ENCODE measurements at regions not wholly inside any gene's neighbourhood (a gene's known extent, or its start where the extent isn't known, plus 50 kb on each side); places are given as distances from the start of the nearest gene placed in this dataset.

GRCh38 chr6:134684423-134684795 is 265.5 kb downstream of the ALDH8A1 start:
- peaks cover 5% of the 10 kb centered on the region for H3K27me3 Mint-ChIP-seq (ENCODE audit: low read depth)
- no peaks in the 10 kb centered on the region for H3K36me3 Mint-ChIP-seq (ENCODE audit: low read depth)
- no peak overlapping the region for H3K4me3 Mint-ChIP-seq
- H3K4me1 Mint-ChIP-seq, result peaks cover 12% of the 10 kb centered on the region
- TF ChIP-seq, protein P1, sequence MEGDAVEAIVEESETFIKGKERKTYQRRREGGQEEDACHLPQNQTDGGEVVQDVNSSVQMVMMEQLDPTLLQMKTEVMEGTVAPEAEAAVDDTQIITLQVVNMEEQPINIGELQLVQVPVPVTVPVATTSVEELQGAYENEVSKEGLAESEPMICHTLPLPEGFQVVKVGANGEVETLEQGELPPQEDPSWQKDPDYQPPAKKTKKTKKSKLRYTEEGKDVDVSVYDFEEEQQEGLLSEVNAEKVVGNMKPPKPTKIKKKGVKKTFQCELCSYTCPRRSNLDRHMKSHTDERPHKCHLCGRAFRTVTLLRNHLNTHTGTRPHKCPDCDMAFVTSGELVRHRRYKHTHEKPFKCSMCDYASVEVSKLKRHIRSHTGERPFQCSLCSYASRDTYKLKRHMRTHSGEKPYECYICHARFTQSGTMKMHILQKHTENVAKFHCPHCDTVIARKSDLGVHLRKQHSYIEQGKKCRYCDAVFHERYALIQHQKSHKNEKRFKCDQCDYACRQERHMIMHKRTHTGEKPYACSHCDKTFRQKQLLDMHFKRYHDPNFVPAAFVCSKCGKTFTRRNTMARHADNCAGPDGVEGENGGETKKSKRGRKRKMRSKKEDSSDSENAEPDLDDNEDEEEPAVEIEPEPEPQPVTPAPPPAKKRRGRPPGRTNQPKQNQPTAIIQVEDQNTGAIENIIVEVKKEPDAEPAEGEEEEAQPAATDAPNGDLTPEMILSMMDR (IDR thresholded peaks at IDR 0.05; ENCODE audit: unreplicated experiment in 3 of 3), result no peak
- peak overlapping the region in 1 of 3 experiments; percentile 12 for H3K27ac Mint-ChIP-seq
- peaks cover 2% of the 10 kb centered on the region for H3K9me3 Mint-ChIP-seq

DNA sequence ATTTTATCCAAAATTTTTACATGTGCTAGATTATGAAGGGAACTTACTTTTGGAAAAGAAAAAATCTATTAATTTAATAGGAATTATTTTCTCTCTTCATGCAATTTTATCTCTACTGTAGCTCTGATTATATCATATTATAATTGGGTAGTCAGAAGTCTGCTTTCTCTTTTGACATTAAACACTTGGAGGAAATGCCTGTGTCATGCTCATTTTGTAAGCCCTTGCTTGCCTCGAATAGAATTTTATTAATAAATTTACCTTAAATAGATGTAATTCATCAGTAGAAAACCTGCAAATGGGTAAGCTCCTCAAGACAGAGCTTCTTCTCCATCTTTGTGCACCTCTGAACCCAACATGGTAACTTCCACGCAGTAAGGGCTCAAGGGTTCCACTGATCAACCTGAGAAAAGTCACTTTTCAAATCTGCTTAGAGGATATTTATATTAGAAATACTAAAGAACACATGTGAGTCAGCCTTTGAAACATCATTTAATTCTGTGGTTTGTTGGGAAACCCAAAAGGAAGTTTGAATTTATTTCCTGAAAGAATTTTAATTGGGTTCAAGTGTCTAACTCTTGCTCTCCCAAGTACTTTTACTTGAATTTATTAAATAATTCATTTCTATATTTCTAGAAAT is 266.0 kb downstream of the ALDH8A1 start:
- Mint-ChIP-seq H3K27me3 (ENCODE audit: low read depth) (no peaks in the 10 kb centered on the region), H3K4me3 (no peak overlapping the region), H3K9me3 (peaks cover 2% of the 10 kb centered on the region), H3K4me1 (peaks cover 12% of the 10 kb centered on the region), H3K36me3 (ENCODE audit: low read depth) (no peaks in the 10 kb centered on the region), H3K27ac (no peak overlapping the region)
- TF ChIP-seq, protein P1 (IDR thresholded peaks at IDR 0.05; ENCODE audit: unreplicated experiment in 3 of 3), result no peak

DNA sequence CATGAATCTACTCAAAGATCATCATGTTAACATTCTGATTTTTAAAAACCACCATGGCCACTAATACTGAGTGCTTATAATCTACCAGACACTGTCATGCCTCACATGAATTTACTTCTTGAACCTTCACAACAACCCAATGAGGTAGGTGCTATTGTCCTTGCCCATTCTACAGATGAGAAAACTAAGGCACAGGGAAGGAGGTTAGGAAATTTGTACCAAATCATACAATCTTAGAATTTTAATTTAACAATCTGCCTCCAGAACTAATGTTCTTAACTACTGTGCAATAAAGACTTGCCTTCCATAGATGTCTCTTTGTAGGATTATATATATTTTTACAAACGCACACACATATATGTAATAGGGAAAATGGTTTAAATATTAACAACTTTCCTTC is 269.5 kb downstream of the ALDH8A1 start:
- TF ChIP-seq, protein P1 (IDR thresholded peaks at IDR 0.05; ENCODE audit: unreplicated experiment in 3 of 3), result no peak
- Mint-ChIP-seq H3K27ac (no peak overlapping the region), H3K9me3 (no peaks in the 10 kb centered on the region), H3K27me3 (ENCODE audit: low read depth) (no peaks in the 10 kb centered on the region), H3K4me1 (peaks cover 29% of the 10 kb centered on the region), H3K36me3 (ENCODE audit: low read depth) (no peaks in the 10 kb centered on the region), H3K4me3 (no peak overlapping the region)

GRCh38 chr6:134680021-134680420 is 269.9 kb downstream of the ALDH8A1 start:
- Mint-ChIP-seq H3K27ac (no peak overlapping the region), H3K27me3 (ENCODE audit: low read depth) (no peaks in the 10 kb centered on the region), H3K36me3 (ENCODE audit: low read depth) (no peaks in the 10 kb centered on the region), H3K9me3 (no peaks in the 10 kb centered on the region), H3K4me1 (peaks cover 33% of the 10 kb centered on the region), H3K4me3 (no peak overlapping the region)
- TF ChIP-seq, protein P1 (IDR thresholded peaks at IDR 0.05; ENCODE audit: unreplicated experiment in 3 of 3), result no peak

- TF ChIP-seq, protein P1 (IDR thresholded peaks at IDR 0.05; ENCODE audit: unreplicated experiment in 3 of 3), result no peak
- peaks cover 41% of the 10 kb centered on the region for H3K4me1 Mint-ChIP-seq
- H3K27ac Mint-ChIP-seq, result peak overlapping the region; percentile 66 to 91 (median 77)
- H3K36me3 Mint-ChIP-seq (ENCODE audit: low read depth), result no peaks in the 10 kb centered on the region
- H3K27me3 Mint-ChIP-seq (ENCODE audit: low read depth), result no peaks in the 10 kb centered on the region
- H3K9me3 Mint-ChIP-seq, result no peaks in the 10 kb centered on the region
- H3K4me3 Mint-ChIP-seq, result no peak overlapping the region
These were observed 271.4 kb downstream of the ALDH8A1 start for GRCh38 chr6:134678436-134678889.
